ENCODE measurements at regions not wholly inside any gene's neighbourhood (a gene's known extent, or its start where the extent isn't known, plus 50 kb on each side); places are given as distances from the start of the nearest gene placed in this dataset.

DNA sequence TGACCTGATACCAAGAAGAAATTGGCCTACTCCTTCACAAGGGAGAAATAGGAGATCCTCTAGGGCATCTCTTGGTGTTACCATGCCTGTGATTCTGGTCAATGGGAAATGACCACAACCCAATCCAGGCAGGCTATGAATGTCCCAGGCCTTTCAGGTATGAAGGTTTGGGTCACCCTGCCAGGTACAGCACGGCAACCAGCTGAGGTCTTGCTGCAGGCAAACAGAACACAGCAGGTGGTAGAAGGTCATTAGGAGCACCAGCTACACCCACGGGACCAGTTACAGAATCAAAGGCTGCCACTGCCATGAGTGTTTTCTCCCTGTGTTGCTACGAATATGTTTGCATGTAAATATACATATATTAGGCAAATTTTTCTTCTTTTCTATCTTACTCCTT lies 202.3 kb downstream of the ERMARD start:
- no peaks in the 10 kb centered on the region for H3K9me3 ChIP-seq (ENCODE audit: control insufficient read depth in 1 of 2, low read length in 2 of 2)
- H3K27ac ChIP-seq (ENCODE audit: low read depth, low read length): no peak overlapping the region
- no peaks in the 10 kb centered on the region for H3K27me3 ChIP-seq (ENCODE audit: control insufficient read depth in 1 of 2, insufficient read depth in 2 of 2, low read length in 2 of 2)
- no peaks in the 10 kb centered on the region for H3K36me3 ChIP-seq (ENCODE audit: control insufficient read depth in 1 of 2, insufficient read depth in 2 of 2, low read length in 2 of 2)
- no peak overlapping the region for H3K9ac ChIP-seq (ENCODE audit: low read depth in 1 of 2, low read length in 2 of 2)
- no peaks in the 10 kb centered on the region for H3K4me1 ChIP-seq (ENCODE audit: control insufficient read depth in 1 of 2, insufficient read depth in 2 of 2, low read length in 2 of 2)
- no peak overlapping the region for H3K4me3 ChIP-seq (ENCODE audit: low read depth in 1 of 2, low read length in 2 of 2)

DNA sequence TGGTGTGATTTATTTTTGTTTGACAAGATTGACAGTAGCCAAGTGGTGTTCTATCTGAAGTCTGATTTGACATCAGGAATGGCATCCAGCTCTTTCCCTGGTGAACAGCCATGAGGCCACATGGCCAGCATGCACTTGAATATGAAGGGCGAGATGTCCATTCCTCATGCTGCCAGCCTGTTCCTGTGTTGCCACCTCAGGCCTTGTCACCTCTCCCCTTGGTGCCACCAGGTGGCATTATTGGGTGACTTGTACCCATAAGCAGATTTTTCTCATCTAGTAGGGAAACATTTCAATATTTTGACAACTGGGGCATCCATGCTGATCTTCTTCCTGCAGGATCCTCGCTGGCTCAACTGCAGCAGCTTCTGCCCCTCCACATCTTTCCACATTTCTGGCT lies 199.1 kb downstream of the ERMARD start:
- Histone ChIP-seq H3K4me3 (ENCODE audit: low read depth in 1 of 2, low read length in 2 of 2) (no peak overlapping the region), H3K36me3 (ENCODE audit: control insufficient read depth in 1 of 2, insufficient read depth in 2 of 2, low read length in 2 of 2) (no peaks in the 10 kb centered on the region), H3K9ac (ENCODE audit: low read depth in 1 of 2, low read length in 2 of 2) (no peak overlapping the region), H3K9me3 (ENCODE audit: control insufficient read depth in 1 of 2, low read length in 2 of 2) (no peaks in the 10 kb centered on the region), H3K27me3 (ENCODE audit: control insufficient read depth in 1 of 2, insufficient read depth in 2 of 2, low read length in 2 of 2) (no peaks in the 10 kb centered on the region), H3K27ac (ENCODE audit: low read depth, low read length) (no peak overlapping the region), H3K4me1 (ENCODE audit: control insufficient read depth in 1 of 2, insufficient read depth in 2 of 2, low read length in 2 of 2) (no peaks in the 10 kb centered on the region)

DNA sequence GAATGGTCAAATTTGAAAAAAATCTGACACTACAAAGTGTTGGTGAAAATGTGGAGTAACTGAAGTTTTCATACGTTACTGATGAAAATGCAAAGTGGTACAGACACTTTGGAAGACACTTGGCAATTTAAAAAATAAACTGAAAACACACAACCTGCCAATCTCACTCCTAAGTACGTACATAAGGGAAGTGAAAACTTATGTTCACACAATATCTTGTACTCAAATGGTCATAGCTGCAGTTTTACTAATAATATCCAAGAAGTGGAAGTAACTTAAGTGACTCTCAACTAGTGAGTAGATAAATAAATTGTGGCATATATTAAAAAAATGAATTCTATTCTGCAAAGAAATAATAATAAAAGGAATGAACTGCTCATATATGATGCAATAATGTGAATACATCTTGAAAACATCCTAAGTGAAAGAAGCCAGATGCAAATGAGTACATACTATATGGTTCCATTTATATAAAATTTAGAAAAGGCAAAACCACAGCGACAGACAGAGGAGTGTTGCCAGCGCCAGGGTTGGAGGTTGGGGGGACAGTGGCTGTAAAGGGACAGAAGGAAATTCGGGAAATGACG lies 198.2 kb downstream of the ERMARD start:
- Histone ChIP-seq H3K27me3 (ENCODE audit: control insufficient read depth in 1 of 2, insufficient read depth in 2 of 2, low read length in 2 of 2) (no peaks in the 10 kb centered on the region), H3K4me3 (ENCODE audit: low read depth in 1 of 2, low read length in 2 of 2) (no peak overlapping the region), H3K4me1 (ENCODE audit: control insufficient read depth in 1 of 2, insufficient read depth in 2 of 2, low read length in 2 of 2) (no peaks in the 10 kb centered on the region), H3K9ac (ENCODE audit: low read depth in 1 of 2, low read length in 2 of 2) (no peak overlapping the region), H3K36me3 (ENCODE audit: control insufficient read depth in 1 of 2, insufficient read depth in 2 of 2, low read length in 2 of 2) (no peaks in the 10 kb centered on the region), H3K27ac (ENCODE audit: low read depth, low read length) (no peak overlapping the region), H3K9me3 (ENCODE audit: control insufficient read depth in 1 of 2, low read length in 2 of 2) (no peaks in the 10 kb centered on the region)

DNA sequence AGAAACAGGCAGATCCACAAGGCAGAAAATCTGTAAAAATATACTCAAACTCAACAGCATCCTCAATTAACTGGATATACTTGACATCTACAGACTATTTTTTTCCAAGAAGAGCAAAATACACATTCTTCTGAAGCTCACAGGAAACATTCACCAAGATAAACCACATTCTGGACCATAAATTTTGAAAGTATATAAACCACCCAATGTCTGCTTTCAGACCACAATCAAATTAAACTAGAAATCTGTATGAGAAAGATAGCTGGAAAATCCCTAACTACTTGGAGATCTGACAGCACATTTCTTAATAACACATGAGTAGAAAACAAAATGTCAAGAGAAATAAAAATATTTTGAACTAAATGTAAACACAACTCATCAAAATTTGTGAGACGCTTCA lies 195.5 kb downstream of the ERMARD start:
- H3K27ac ChIP-seq (ENCODE audit: low read depth, low read length): no peak overlapping the region
- no peaks in the 10 kb centered on the region for H3K36me3 ChIP-seq (ENCODE audit: control insufficient read depth in 1 of 2, insufficient read depth in 2 of 2, low read length in 2 of 2)
- no peak overlapping the region for H3K4me3 ChIP-seq (ENCODE audit: low read depth in 1 of 2, low read length in 2 of 2)
- H3K9me3 ChIP-seq (ENCODE audit: control insufficient read depth in 1 of 2, low read length in 2 of 2): no peaks in the 10 kb centered on the region
- no peaks in the 10 kb centered on the region for H3K4me1 ChIP-seq (ENCODE audit: control insufficient read depth in 1 of 2, insufficient read depth in 2 of 2, low read length in 2 of 2)
- H3K9ac ChIP-seq (ENCODE audit: low read depth in 1 of 2, low read length in 2 of 2): no peak overlapping the region
- H3K27me3 ChIP-seq (ENCODE audit: control insufficient read depth in 1 of 2, insufficient read depth in 2 of 2, low read length in 2 of 2): no peaks in the 10 kb centered on the region

DNA sequence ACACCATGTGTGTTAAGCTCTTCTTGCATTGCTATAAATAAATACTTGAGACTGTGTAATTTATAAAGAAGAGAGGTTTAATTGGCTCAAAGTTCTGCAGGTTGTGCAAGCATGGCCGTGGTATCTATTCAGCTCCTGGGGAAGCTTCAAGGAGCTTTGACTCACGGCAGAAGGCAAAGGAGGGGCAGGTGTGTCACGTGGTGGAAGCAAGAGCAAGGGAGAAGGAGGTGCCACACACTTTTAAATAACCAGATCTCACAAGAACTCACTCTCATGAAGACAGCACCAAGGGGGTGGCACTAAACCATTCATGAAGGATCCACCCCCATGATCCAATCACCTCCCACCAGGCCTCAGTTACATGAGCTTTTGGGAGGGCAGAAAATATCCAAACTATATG lies 193.7 kb downstream of the ERMARD start:
- Histone ChIP-seq H3K27ac (ENCODE audit: low read depth, low read length) (no peak overlapping the region), H3K4me1 (ENCODE audit: control insufficient read depth in 1 of 2, insufficient read depth in 2 of 2, low read length in 2 of 2) (no peaks in the 10 kb centered on the region), H3K27me3 (ENCODE audit: control insufficient read depth in 1 of 2, insufficient read depth in 2 of 2, low read length in 2 of 2) (no peaks in the 10 kb centered on the region), H3K4me3 (ENCODE audit: low read depth in 1 of 2, low read length in 2 of 2) (no peak overlapping the region), H3K9me3 (ENCODE audit: control insufficient read depth in 1 of 2, low read length in 2 of 2) (no peaks in the 10 kb centered on the region), H3K36me3 (ENCODE audit: control insufficient read depth in 1 of 2, insufficient read depth in 2 of 2, low read length in 2 of 2) (no peaks in the 10 kb centered on the region), H3K9ac (ENCODE audit: low read depth in 1 of 2, low read length in 2 of 2) (no peak overlapping the region)

DNA sequence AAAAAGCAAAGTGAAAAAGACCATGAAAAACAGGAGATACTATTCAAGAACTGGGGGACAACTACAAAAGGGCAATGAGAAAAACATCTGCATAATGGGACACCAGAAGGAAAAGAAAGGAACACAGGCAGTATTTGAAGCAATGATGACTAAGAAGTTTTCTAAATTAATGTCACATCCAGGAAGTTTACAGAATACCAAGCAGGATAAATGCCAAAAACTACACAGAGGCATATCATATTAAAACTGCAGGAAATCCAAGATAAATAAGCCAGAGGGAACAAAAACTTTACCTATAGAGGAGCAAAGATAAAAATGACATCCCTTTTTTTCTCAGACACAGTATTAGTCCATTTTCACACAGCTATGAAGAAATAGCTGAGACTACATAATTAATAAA lies 193.0 kb downstream of the ERMARD start:
- no peak overlapping the region for H3K27ac ChIP-seq (ENCODE audit: low read depth, low read length)
- no peaks in the 10 kb centered on the region for H3K36me3 ChIP-seq (ENCODE audit: control insufficient read depth in 1 of 2, insufficient read depth in 2 of 2, low read length in 2 of 2)
- H3K9me3 ChIP-seq (ENCODE audit: control insufficient read depth in 1 of 2, low read length in 2 of 2): no peaks in the 10 kb centered on the region
- H3K9ac ChIP-seq (ENCODE audit: low read depth in 1 of 2, low read length in 2 of 2): no peak overlapping the region
- H3K27me3 ChIP-seq (ENCODE audit: control insufficient read depth in 1 of 2, insufficient read depth in 2 of 2, low read length in 2 of 2): no peaks in the 10 kb centered on the region
- H3K4me1 ChIP-seq (ENCODE audit: control insufficient read depth in 1 of 2, insufficient read depth in 2 of 2, low read length in 2 of 2): no peaks in the 10 kb centered on the region
- no peak overlapping the region for H3K4me3 ChIP-seq (ENCODE audit: low read depth in 1 of 2, low read length in 2 of 2)

DNA sequence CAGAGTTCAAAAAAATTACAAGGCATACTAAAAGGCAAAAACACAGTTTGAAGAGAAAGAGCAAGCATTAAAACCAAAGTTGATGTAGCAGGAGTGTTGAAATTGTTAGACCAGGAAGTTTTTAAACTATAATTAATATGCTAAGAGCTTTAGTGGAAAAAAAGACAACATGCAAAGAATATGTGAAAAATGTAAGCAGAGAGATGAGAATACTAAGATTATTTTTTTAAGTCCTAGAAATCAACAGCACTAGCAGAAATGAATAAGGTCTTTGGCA lies 192.6 kb downstream of the ERMARD start:
- no peaks in the 10 kb centered on the region for H3K4me1 ChIP-seq (ENCODE audit: control insufficient read depth in 1 of 2, insufficient read depth in 2 of 2, low read length in 2 of 2)
- H3K9me3 ChIP-seq (ENCODE audit: control insufficient read depth in 1 of 2, low read length in 2 of 2): no peaks in the 10 kb centered on the region
- no peak overlapping the region for H3K4me3 ChIP-seq (ENCODE audit: low read depth in 1 of 2, low read length in 2 of 2)
- no peaks in the 10 kb centered on the region for H3K36me3 ChIP-seq (ENCODE audit: control insufficient read depth in 1 of 2, insufficient read depth in 2 of 2, low read length in 2 of 2)
- no peak overlapping the region for H3K9ac ChIP-seq (ENCODE audit: low read depth in 1 of 2, low read length in 2 of 2)
- H3K27me3 ChIP-seq (ENCODE audit: control insufficient read depth in 1 of 2, insufficient read depth in 2 of 2, low read length in 2 of 2): no peaks in the 10 kb centered on the region
- no peak overlapping the region for H3K27ac ChIP-seq (ENCODE audit: low read depth, low read length)

DNA sequence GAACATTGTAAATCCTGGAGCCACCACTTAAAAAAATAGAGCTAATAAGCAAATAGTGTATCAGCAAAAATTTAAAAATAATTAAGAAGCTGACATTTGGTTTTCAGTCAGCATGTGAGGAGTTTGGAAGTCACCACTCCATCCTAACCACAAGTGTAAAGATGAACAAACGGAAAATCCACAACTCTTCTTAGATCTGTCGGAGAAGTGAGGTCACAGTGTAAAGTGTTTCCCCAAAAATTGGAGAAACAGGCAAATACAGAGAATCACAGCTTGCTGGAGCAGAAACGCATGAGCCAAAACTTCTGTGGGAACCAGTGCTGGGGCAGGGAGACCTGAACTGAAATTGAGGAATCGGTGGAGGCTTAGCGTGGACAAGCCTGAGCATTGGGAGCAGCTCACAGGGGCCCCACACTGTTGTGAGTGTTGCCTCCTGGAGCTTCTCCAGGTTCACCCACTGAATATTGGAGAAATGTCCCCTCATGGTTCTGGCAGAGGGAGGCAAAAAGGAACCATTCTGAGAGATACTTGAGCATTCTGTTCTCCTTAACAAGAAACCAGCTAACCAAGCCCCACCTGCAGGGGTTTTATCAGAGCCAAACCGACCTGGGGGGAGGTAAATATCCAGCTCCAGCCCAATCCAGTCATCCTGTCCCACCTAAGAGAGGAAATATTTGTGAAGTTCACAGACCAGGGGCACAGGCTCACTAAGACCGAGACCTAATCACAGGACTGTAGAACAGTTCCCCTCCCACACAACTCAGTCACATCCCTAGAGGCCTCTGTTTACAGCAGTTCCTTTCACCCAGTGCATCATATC lies 192.0 kb downstream of the ERMARD start:
- Histone ChIP-seq H3K4me1 (ENCODE audit: control insufficient read depth in 1 of 2, insufficient read depth in 2 of 2, low read length in 2 of 2) (no peaks in the 10 kb centered on the region), H3K9me3 (ENCODE audit: control insufficient read depth in 1 of 2, low read length in 2 of 2) (no peaks in the 10 kb centered on the region), H3K27ac (ENCODE audit: low read depth, low read length) (no peak overlapping the region), H3K9ac (ENCODE audit: low read depth in 1 of 2, low read length in 2 of 2) (no peak overlapping the region), H3K36me3 (ENCODE audit: control insufficient read depth in 1 of 2, insufficient read depth in 2 of 2, low read length in 2 of 2) (no peaks in the 10 kb centered on the region), H3K4me3 (ENCODE audit: low read depth in 1 of 2, low read length in 2 of 2) (no peak overlapping the region), H3K27me3 (ENCODE audit: control insufficient read depth in 1 of 2, insufficient read depth in 2 of 2, low read length in 2 of 2) (no peaks in the 10 kb centered on the region)

DNA sequence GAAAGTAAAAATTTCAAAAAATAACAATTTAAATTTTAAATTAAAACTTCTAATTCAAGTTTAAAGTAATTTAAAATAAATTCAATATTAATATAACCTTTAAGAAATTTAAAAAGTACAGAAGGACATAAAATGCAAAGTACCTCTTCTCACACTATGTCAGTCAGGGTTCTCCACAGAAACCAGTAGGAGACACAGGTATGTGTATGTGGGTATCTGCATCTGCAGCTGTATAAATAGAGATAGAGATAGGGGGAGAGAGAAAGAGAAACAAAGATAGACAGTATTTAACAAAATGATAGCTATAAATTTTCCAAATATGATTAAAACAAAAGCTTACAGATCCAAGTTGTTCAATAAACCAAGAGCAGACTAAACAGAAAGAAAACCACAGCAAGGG lies 190.8 kb downstream of the ERMARD start:
- Histone ChIP-seq H3K27me3 (ENCODE audit: control insufficient read depth in 1 of 2, insufficient read depth in 2 of 2, low read length in 2 of 2) (no peaks in the 10 kb centered on the region), H3K4me1 (ENCODE audit: control insufficient read depth in 1 of 2, insufficient read depth in 2 of 2, low read length in 2 of 2) (no peaks in the 10 kb centered on the region), H3K9ac (ENCODE audit: low read depth in 1 of 2, low read length in 2 of 2) (no peak overlapping the region), H3K9me3 (ENCODE audit: control insufficient read depth in 1 of 2, low read length in 2 of 2) (no peaks in the 10 kb centered on the region), H3K36me3 (ENCODE audit: control insufficient read depth in 1 of 2, insufficient read depth in 2 of 2, low read length in 2 of 2) (no peaks in the 10 kb centered on the region), H3K27ac (ENCODE audit: low read depth, low read length) (no peak overlapping the region), H3K4me3 (ENCODE audit: low read depth in 1 of 2, low read length in 2 of 2) (no peak overlapping the region)

DNA sequence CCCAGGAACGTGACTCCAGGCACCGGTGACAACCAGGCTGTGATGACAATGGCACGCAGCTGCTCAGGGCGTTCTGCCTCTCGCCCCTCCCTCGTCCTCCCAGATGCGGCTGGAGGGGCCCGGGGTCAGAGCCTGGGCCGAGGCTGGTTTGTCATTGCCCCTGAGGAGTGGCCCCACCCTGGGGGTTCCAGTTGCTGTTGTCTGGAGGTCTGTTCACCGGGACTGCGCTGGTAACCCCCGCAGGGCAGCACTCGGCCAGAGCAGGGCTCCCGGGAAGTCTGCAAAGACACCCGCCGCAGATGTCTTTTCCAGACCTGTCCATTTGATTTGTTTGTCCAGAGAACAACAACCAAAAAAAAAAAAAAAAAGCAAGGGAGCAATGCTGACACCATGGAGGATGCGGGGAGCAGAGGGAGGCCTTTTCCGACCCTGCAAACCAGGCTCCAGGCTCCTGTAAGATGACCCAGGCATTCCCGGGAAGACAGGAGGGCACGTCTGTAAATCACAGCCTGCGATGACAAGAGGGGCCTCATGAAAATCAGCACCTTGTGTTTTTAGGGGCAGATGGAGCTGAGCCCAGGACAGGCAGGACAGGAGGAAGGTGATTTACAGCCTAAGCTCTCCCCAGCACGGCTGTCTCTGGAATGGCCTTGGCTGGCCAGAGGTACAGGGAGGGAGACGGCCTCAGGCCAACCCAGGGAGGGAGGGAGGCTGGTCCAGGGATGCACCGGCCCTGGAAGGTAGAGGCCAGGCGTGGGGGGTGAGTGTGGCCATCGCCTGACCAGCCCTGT lies 189.3 kb downstream of the ERMARD start:
- H3K36me3 ChIP-seq (ENCODE audit: control insufficient read depth in 1 of 2, insufficient read depth in 2 of 2, low read length in 2 of 2): no peaks in the 10 kb centered on the region
- no peaks in the 10 kb centered on the region for H3K27me3 ChIP-seq (ENCODE audit: control insufficient read depth in 1 of 2, insufficient read depth in 2 of 2, low read length in 2 of 2)
- no peak overlapping the region for H3K9ac ChIP-seq (ENCODE audit: low read depth in 1 of 2, low read length in 2 of 2)
- H3K4me1 ChIP-seq (ENCODE audit: control insufficient read depth in 1 of 2, insufficient read depth in 2 of 2, low read length in 2 of 2): no peaks in the 10 kb centered on the region
- H3K4me3 ChIP-seq (ENCODE audit: low read depth in 1 of 2, low read length in 2 of 2): no peak overlapping the region
- no peaks in the 10 kb centered on the region for H3K9me3 ChIP-seq (ENCODE audit: control insufficient read depth in 1 of 2, low read length in 2 of 2)
- H3K27ac ChIP-seq (ENCODE audit: low read depth, low read length): no peak overlapping the region

Data from duodenal mucosa (tissue), 2 donors.